K562 (cell line): ENCODE measurements at regions not wholly inside any gene's neighbourhood (a gene's known extent, or its start where the extent isn't known, plus 50 kb on each side); places are given as distances from the start of the nearest gene placed in this dataset.

Experiments
- ATAC-seq: fragments of 200-7000 bp; cut with Tn5 transposase; 3 replicates; pipeline ENCODE4 v1.9.1; 2020; ENCODE audit warnings: moderate library complexity
- BruUV-seq: library from RNA; stranded (reverse); fragments of 400-500 nt; replicated peaks from 2 replicates; lab custom pipeline; 2021; lab: Mats Ljungman, UMichigan
- CTCF ChIA-PET: fragments of 300-600 bp; formaldehyde crosslinking; extraction: SDS; loops from one replicate; lab custom pipeline; 2021; ENCODE audit warnings: low intra/inter-chr PET ratio; lab: Yijun Ruan, JAX
- POLR2A ChIA-PET: fragments of 300-600, 350-650 bp; sonication (Branson Sonifier 250); formaldehyde crosslinking; extraction: SDS; loops from one replicate; lab custom pipeline; 2021; ENCODE audit warnings: antibody characterized with exemption, inconsistent platforms; lab: Yijun Ruan, JAX
- DNase-seq, 4 experiments: peaks; one replicate each; pipeline versions ENCODE4 v3.0.0 to v3.0.0-alpha.2; 2011 to 2018; ENCODE audit warnings: low spot score in 3 of 4, mixed read lengths in 3 of 4; ENCODE audit errors: extremely low read depth in 1 of 4
- FAIRE-seq: peaks from 2 replicates; lab custom pipeline; 2011; peaks lifted over from hg19 to GRCh38; lab: Jason Lieb, UNC
- H2AFZ ChIP-seq: 2 replicates; pipeline ENCODE4 v1.6.0; 2011; ENCODE audit warnings: low read depth, low read length, control low read depth, inconsistent platforms
- H3K27ac ChIP-seq: fragments of 200-600 bp; 3 replicates; pipeline ENCODE4 v1.8.0; 2011; ENCODE audit warnings: low read depth, mild to moderate bottlenecking, control low read depth, inconsistent platforms, low read length, moderate library complexity, mixed read lengths; ENCODE audit errors: extremely low read depth
- H3K27me3 ChIP-seq, 2 experiments: fragments of 300-600 bp in 1 of 2; 2 replicates in 1 of 2; 3 replicates in 1 of 2; pipeline versions ENCODE4 v1.6.0 to v1.8.0; 2011; ENCODE audit warnings: inconsistent platforms in 2 of 2, low read length in 2 of 2, mild to moderate bottlenecking in 1 of 2, mixed read lengths in 1 of 2, moderate library complexity in 1 of 2; ENCODE audit not compliant: control insufficient read depth in 2 of 2, insufficient read depth in 2 of 2
- H3K36me3 ChIP-seq: fragments of 300-600 bp; 3 replicates; pipeline ENCODE4 v1.8.0; 2011; ENCODE audit warnings: mild to moderate bottlenecking, low read length, inconsistent platforms; ENCODE audit not compliant: control insufficient read depth, insufficient read depth
- H3K4me1 ChIP-seq, 2 experiments: fragments of 200-600 bp in 1 of 2; replicated peaks in 1 of 2; 2 replicates in 1 of 2; 3 replicates in 1 of 2; pipeline versions ENCODE4 v1.5.1 to v1.8.0; 2011; ENCODE audit warnings: inconsistent platforms in 2 of 2, low read length in 2 of 2, mild to moderate bottlenecking in 1 of 2, mixed read lengths in 1 of 2, moderate library complexity in 1 of 2; ENCODE audit not compliant: control insufficient read depth in 2 of 2, insufficient read depth in 2 of 2
- H3K4me2 ChIP-seq: 2 replicates; pipeline ENCODE4 v1.6.1; 2011; ENCODE audit warnings: low read length, control low read depth, inconsistent platforms, mixed read lengths; ENCODE audit not compliant: insufficient read depth
- H3K4me3 ChIP-seq: fragments of 200-600 bp; sonication (generic), shearing (Covaris generic); 2 replicates; pipeline ENCODE4 v1.5.1; 2016; ENCODE audit warnings: control low read depth, inconsistent platforms
- H3K79me2 ChIP-seq: fragments of 200-600 bp; 3 replicates; pipeline ENCODE4 v1.8.0; 2011; ENCODE audit warnings: low read length, inconsistent platforms; ENCODE audit not compliant: control insufficient read depth, insufficient read depth
- H3K9ac ChIP-seq, 2 experiments: 2 replicates each; pipeline versions ENCODE4 v1.6.0 to v1.6.1; 2011; ENCODE audit warnings: low read depth in 2 of 2, low read length in 2 of 2, control low read depth in 1 of 2, inconsistent platforms in 1 of 2, mild to moderate bottlenecking in 1 of 2, mixed read lengths in 1 of 2; ENCODE audit not compliant: insufficient read depth in 1 of 2
- H3K9me1 ChIP-seq: one replicate; pipeline ENCODE4 v1.6.0; 2011; ENCODE audit warnings: inconsistent platforms, mild to moderate bottlenecking, low read length, moderate library complexity; ENCODE audit not compliant: control insufficient read depth, insufficient read depth
- H3K9me3 ChIP-seq: replicated peaks from 2 replicates; pipeline ENCODE4 v1.5.1; 2011; ENCODE audit warnings: low read depth, low read length, inconsistent platforms; ENCODE audit not compliant: control insufficient read depth, insufficient read depth
- H4K20me1 ChIP-seq: replicated peaks from 2 replicates; pipeline ENCODE4 v1.6.1; 2011; ENCODE audit warnings: low read length, inconsistent platforms, mixed read lengths; ENCODE audit not compliant: control insufficient read depth, insufficient read depth
- AFF4 ChIP-seq: sonication (generic); formaldehyde crosslinking; IDR thresholded peaks from 2 replicates; pipeline ENCODE4 v1.8.0; 2023; ENCODE audit warnings: mild to moderate bottlenecking, missing genetic modification reagents
- CBFA2T2 ChIP-seq: fragments of 450-650 bp; conservative IDR thresholded peaks from 2 replicates; pipeline ENCODE4 v1.6.1; 2017; ENCODE audit warnings: mild to moderate bottlenecking
- EP400 ChIP-seq: fragments of 450-650 bp; IDR thresholded peaks from 2 replicates; pipeline ENCODE4 v1.6.1; 2017; ENCODE audit warnings: antibody characterized with exemption, mild to moderate bottlenecking, moderate library complexity
- FOXP4 ChIP-seq: sonication (generic); formaldehyde crosslinking; IDR thresholded peaks from 2 replicates; pipeline ENCODE4 v1.8.0; 2022; ENCODE audit warnings: mild to moderate bottlenecking, missing genetic modification reagents, borderline replicate concordance
- JUND ChIP-seq, 2 experiments: IDR thresholded peaks; 2 replicates in 1 of 2; 3 replicates in 1 of 2; pipeline ENCODE4 v1.6.1; 2011; ENCODE audit warnings: borderline replicate concordance in 2 of 2, low read depth in 2 of 2, low read length in 2 of 2, improper control_type of control experiment in 1 of 2, missing biosample characterization in 1 of 2, missing genetic modification characterization in 1 of 2, missing genetic modification reagents in 1 of 2
- KAT7 ChIP-seq: sonication (generic); formaldehyde crosslinking; IDR thresholded peaks from 2 replicates; pipeline ENCODE4 v1.8.0; 2022; ENCODE audit warnings: missing genetic modification reagents, mild to moderate bottlenecking, borderline replicate concordance
- NR2C2 ChIP-seq, 2 experiments: fragments of 200-800 bp in 1 of 2; sonication (Bioruptor generic) in 1 of 2; sonication (generic) in 1 of 2; formaldehyde crosslinking in 1 of 2; IDR thresholded peaks; 2 replicates each; pipeline versions ENCODE4 v1.6.1 to v1.8.0; 2016 to 2022; ENCODE audit warnings: mild to moderate bottlenecking in 1 of 2, missing compliant biosample characterization in 1 of 2, missing genetic modification characterization in 1 of 2, missing genetic modification reagents in 1 of 2
- TEAD4 ChIP-seq, 2 experiments: sonication (generic) in 1 of 2; formaldehyde crosslinking in 1 of 2; IDR thresholded peaks; 2 replicates each; pipeline versions ENCODE4 v1.6.1 to v1.8.0; 2012 to 2022; ENCODE audit warnings: borderline replicate concordance in 1 of 2, inconsistent platforms in 1 of 2, low read length in 1 of 2, mild to moderate bottlenecking in 1 of 2, missing genetic modification reagents in 1 of 2
- TRIM25 ChIP-seq: fragments of 450-650 bp; IDR thresholded peaks from 2 replicates; pipeline ENCODE4 v1.7.0; 2016; ENCODE audit warnings: borderline replicate concordance
- ZKSCAN3 ChIP-seq: fragments of 250-450 bp; sonication (Bioruptor Pico); IDR thresholded peaks from 2 replicates; pipeline ENCODE4 v1.4.0; 2020
- ZKSCAN8 ChIP-seq: fragments of 200-800 bp; sonication (Bioruptor generic); IDR thresholded peaks from 2 replicates; pipeline ENCODE4 v1.6.1; 2016; ENCODE audit warnings: missing genetic modification characterization, missing compliant biosample characterization
- ZNF449 ChIP-seq: fragments of 250-450 bp; sonication (Bioruptor Pico); IDR thresholded peaks from 2 replicates; pipeline ENCODE4 v1.8.0; 2022; ENCODE audit warnings: moderate library complexity, mild to moderate bottlenecking, inconsistent platforms
- WGBS: fragments of 100-300 bp; shearing (Covaris generic); methylation state at CpG from one replicate; pipeline ENCODE4 v1.1.6; 2016; ENCODE audit warnings: low coverage, mixed read lengths; ENCODE audit not compliant: insufficient coverage; ENCODE audit errors: missing lambda C conversion rate; 5-methylcytosine and 5-hydroxymethylcytosine counted together
- in situ Hi-C: fragments of 300-500 bp; cut with MboI; formaldehyde crosslinking; loops from 4 replicates; pipeline ENCODE4 v1.15.0; 2018; ENCODE audit warnings: inconsistent platforms, mixed read lengths
- intact Hi-C: fragments of 100-400 bp; cut with micrococcal nuclease; formaldehyde crosslinking; loops from 2 replicates; pipeline ENCODE4 v1.14.2; 2022

GRCh38 chr6:22765015-22765414 lies 195.6 kb downstream of the HDGFL1 start:
- Histone ChIP-seq H3K27ac (no peak overlapping the region), H4K20me1 (no peaks in the 10 kb centered on the region), H3K79me2 (no peaks in the 10 kb centered on the region), H3K4me1 (no peaks in the 10 kb centered on the region), H3K4me2 (no peak overlapping the region), H2AFZ (no peak overlapping the region), H3K4me3 (no peak overlapping the region), H3K9me1 (no peaks in the 10 kb centered on the region), H3K9me3 (no peaks in the 10 kb centered on the region), H3K27me3 (no peaks in the 10 kb centered on the region), H3K9ac (no peak overlapping the region), H3K36me3 (no peaks in the 10 kb centered on the region)
- CTCF ChIA-PET, result no interaction called here
- intact Hi-C loops, result no loop called here
- 3% methylated on average over 4 of the region's 4 CpGs for whole genome bisulfite sequencing
- no TSS peak for BruUV-seq
- in situ Hi-C loops, result no loop called here
- ATAC-seq (no peak), FAIRE-seq (no peak), DNase-seq (no peak)
- POLR2A ChIA-PET, result no interaction called here
- TF ChIP-seq FOXP4 (no peak), TRIM25 (no peak), TEAD4 (IDR thresholded peaks at IDR 0.05; ENCODE audit: low read length) (no peak), TEAD4 (CRISPR knock-in tag; IDR thresholded peaks at IDR 0.05; ENCODE audit: borderline replicate concordance) (no peak), KAT7 (CRISPR knock-in tag) (no peak), ZKSCAN8 (CRISPR knock-in tag) (no peak), NR2C2 (CRISPR knock-in tag; IDR thresholded peaks at IDR 0.05) (no peak), NR2C2 (tag; IDR thresholded peaks at IDR 0.05) (no peak), AFF4 (CRISPR knock-in tag) (no peak), JUND (IDR thresholded peaks at IDR 0.05; ENCODE audit: borderline replicate concordance, low read depth, low read length) (no peak), JUND (tag; IDR thresholded peaks at IDR 0.05; ENCODE audit: borderline replicate concordance, low read depth, low read length) (no peak), ZNF449 (CRISPR knock-in tag) (no peak), CBFA2T2 (no peak), ZKSCAN3 (CRISPR knock-in tag) (no peak), EP400 (no peak)
